SK-N-SH treated with all-trans-retinoic acid at 6 μM for 48 hours (cell line): ENCODE measurements at regions not wholly inside any gene's neighbourhood (a gene's known extent, or its start where the extent isn't known, plus 50 kb on each side); places are given as distances from the start of the nearest gene placed in this dataset.

Experiments
- ATAC-seq: fragments of 200-7000 bp; cut with Tn5 transposase; 3 replicates; pipeline ENCODE4 v1.9.1; 2020; ENCODE audit warnings: mild to moderate bottlenecking, moderate library complexity
- BACH2 ChIP-seq: fragments of 250-450 bp; sonication (Bioruptor Pico); IDR thresholded peaks from 2 replicates; pipeline ENCODE4 v1.9.0; 2021; ENCODE audit warnings: mild to moderate bottlenecking, borderline replicate concordance
- GLIS3 ChIP-seq: fragments of 250-450 bp; sonication (Bioruptor Pico); IDR thresholded peaks from 2 replicates; pipeline ENCODE4 v1.5.0; 2020; ENCODE audit warnings: mild to moderate bottlenecking, moderate library complexity
- ISL1 ChIP-seq: fragments of 250-450 bp; sonication (Bioruptor Pico); IDR thresholded peaks from 2 replicates; pipeline ENCODE4 v2.1.2; 2022; ENCODE audit warnings: mild to moderate bottlenecking, moderate library complexity
- POU6F1 ChIP-seq: fragments of 250-450 bp; sonication (Bioruptor Pico); IDR thresholded peaks from 2 replicates; pipeline ENCODE4 v1.8.0; 2021; ENCODE audit warnings: low read depth, mild to moderate bottlenecking, moderate library complexity, borderline replicate concordance
- PPARA ChIP-seq: fragments of 250-450 bp; sonication (Bioruptor Pico); IDR thresholded peaks from 2 replicates; pipeline ENCODE4 v1.5.0; 2020; ENCODE audit warnings: mild to moderate bottlenecking, borderline replicate concordance
- TCF4 ChIP-seq: fragments of 250-450 bp; sonication (Bioruptor Pico); IDR thresholded peaks from 2 replicates; pipeline ENCODE4 v1.8.0; 2021; ENCODE audit warnings: mild to moderate bottlenecking, moderate library complexity, borderline replicate concordance
- TOX ChIP-seq: fragments of 250-450 bp; sonication (Bioruptor Pico); IDR thresholded peaks from 2 replicates; pipeline ENCODE4 v1.8.0; 2021; ENCODE audit warnings: mild to moderate bottlenecking, moderate library complexity, borderline replicate concordance
- ZNF8 ChIP-seq: fragments of 450-650 bp; formaldehyde crosslinking; IDR thresholded peaks from 2 replicates; pipeline ENCODE4 v1.5.0; 2020; ENCODE audit warnings: mild to moderate bottlenecking, moderate library complexity
- TF ChIP-seq, protein P1 (sequence below): fragments of 250-450 bp; sonication (Bioruptor Pico); IDR thresholded peaks from 2 replicates; pipeline ENCODE4 v1.5.1; 2021; ENCODE audit warnings: mild to moderate bottlenecking, moderate library complexity
- TF ChIP-seq, protein P2 (sequence below): fragments of 250-450 bp; sonication (Bioruptor Pico); IDR thresholded peaks from 2 replicates; pipeline ENCODE4 v1.5.0; 2020; ENCODE audit warnings: mild to moderate bottlenecking, moderate library complexity
- TF ChIP-seq, protein P3 (sequence below): fragments of 250-450 bp; sonication (Bioruptor Pico); IDR thresholded peaks from 2 replicates; pipeline ENCODE4 v1.8.0; 2020; ENCODE audit warnings: mild to moderate bottlenecking, moderate library complexity, borderline replicate concordance
- TF ChIP-seq, protein P4 (sequence below): fragments of 250-450 bp; sonication (Bioruptor Pico); IDR thresholded peaks from 2 replicates; pipeline ENCODE4 v1.5.1; 2020; ENCODE audit warnings: low read depth, mild to moderate bottlenecking, moderate library complexity

GRCh38 chr2:7966032-7966431 lies 715.8 kb upstream of the ID2 start:
- TF ChIP-seq TCF4: peak; percentile 76
- TF ChIP-seq, protein P1, sequence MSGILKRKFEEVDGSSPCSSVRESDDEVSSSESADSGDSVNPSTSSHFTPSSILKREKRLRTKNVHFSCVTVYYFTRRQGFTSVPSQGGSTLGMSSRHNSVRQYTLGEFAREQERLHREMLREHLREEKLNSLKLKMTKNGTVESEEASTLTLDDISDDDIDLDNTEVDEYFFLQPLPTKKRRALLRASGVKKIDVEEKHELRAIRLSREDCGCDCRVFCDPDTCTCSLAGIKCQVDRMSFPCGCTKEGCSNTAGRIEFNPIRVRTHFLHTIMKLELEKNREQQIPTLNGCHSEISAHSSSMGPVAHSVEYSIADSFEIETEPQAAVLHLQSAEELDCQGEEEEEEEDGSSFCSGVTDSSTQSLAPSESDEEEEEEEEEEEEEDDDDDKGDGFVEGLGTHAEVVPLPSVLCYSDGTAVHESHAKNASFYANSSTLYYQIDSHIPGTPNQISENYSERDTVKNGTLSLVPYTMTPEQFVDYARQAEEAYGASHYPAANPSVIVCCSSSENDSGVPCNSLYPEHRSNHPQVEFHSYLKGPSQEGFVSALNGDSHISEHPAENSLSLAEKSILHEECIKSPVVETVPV: 0 out of 2 replicates have a peak, but pooled peaks have one; percentile 19
- TF ChIP-seq, protein P2, sequence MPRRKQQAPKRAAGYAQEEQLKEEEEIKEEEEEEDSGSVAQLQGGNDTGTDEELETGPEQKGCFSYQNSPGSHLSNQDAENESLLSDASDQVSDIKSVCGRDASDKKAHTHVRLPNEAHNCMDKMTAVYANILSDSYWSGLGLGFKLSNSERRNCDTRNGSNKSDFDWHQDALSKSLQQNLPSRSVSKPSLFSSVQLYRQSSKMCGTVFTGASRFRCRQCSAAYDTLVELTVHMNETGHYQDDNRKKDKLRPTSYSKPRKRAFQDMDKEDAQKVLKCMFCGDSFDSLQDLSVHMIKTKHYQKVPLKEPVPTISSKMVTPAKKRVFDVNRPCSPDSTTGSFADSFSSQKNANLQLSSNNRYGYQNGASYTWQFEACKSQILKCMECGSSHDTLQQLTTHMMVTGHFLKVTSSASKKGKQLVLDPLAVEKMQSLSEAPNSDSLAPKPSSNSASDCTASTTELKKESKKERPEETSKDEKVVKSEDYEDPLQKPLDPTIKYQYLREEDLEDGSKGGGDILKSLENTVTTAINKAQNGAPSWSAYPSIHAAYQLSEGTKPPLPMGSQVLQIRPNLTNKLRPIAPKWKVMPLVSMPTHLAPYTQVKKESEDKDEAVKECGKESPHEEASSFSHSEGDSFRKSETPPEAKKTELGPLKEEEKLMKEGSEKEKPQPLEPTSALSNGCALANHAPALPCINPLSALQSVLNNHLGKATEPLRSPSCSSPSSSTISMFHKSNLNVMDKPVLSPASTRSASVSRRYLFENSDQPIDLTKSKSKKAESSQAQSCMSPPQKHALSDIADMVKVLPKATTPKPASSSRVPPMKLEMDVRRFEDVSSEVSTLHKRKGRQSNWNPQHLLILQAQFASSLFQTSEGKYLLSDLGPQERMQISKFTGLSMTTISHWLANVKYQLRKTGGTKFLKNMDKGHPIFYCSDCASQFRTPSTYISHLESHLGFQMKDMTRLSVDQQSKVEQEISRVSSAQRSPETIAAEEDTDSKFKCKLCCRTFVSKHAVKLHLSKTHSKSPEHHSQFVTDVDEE (CRISPR knock-in tag): no peak; the same call in 1 of the 2 replicates
- TF ChIP-seq ISL1 (CRISPR knock-in tag): peak; percentile 37
- TF ChIP-seq, protein P3, sequence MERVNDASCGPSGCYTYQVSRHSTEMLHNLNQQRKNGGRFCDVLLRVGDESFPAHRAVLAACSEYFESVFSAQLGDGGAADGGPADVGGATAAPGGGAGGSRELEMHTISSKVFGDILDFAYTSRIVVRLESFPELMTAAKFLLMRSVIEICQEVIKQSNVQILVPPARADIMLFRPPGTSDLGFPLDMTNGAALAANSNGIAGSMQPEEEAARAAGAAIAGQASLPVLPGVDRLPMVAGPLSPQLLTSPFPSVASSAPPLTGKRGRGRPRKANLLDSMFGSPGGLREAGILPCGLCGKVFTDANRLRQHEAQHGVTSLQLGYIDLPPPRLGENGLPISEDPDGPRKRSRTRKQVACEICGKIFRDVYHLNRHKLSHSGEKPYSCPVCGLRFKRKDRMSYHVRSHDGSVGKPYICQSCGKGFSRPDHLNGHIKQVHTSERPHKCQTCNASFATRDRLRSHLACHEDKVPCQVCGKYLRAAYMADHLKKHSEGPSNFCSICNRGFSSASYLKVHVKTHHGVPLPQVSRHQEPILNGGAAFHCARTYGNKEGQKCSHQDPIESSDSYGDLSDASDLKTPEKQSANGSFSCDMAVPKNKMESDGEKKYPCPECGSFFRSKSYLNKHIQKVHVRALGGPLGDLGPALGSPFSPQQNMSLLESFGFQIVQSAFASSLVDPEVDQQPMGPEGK: no peak
- ATAC-seq: no peak

DNA sequence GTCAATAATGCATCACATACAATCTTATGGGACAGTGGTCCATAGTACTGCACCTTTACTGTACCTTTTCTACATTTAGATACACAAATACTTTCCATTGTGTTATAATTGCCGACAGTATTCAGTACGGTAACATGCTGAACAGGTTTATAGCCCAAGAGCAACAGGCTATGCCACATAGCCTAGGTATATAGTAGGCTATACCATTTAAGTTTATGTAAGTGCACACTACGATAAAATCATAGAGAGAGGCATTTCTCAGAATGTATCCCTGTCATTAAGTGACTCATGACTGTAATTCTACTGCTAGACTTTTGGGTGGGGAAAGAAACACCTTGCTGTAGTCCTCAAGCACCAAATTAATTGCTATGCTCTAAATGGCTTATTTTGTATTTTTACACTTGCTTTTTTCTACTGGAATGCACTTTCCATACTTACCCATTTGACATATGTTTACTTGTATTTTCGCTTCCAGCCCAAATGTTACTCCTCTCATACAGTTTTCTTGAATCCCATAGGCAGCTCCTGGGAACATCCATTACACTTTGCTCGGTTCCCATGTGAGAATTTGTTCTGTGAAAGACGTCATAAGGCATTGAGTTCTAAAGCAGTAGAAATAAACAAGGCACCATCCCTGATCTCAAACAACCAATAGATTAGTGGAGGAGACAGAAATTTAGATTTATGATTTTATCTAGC lies 714.0 kb upstream of the ID2 start:
- ATAC-seq: no peak
- TF ChIP-seq, protein P4, sequence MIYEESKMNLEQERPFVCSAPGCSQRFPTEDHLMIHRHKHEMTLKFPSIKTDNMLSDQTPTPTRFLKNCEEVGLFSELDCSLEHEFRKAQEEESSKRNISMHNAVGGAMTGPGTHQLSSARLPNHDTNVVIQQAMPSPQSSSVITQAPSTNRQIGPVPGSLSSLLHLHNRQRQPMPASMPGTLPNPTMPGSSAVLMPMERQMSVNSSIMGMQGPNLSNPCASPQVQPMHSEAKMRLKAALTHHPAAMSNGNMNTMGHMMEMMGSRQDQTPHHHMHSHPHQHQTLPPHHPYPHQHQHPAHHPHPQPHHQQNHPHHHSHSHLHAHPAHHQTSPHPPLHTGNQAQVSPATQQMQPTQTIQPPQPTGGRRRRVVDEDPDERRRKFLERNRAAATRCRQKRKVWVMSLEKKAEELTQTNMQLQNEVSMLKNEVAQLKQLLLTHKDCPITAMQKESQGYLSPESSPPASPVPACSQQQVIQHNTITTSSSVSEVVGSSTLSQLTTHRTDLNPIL: no peak
- TF ChIP-seq ZNF8 (CRISPR knock-in tag) (no peak), TOX (CRISPR knock-in tag) (no peak), POU6F1 (no peak), GLIS3 (CRISPR knock-in tag) (no peak)
- TF ChIP-seq, protein P1: no peak
- TF ChIP-seq, protein P3: no peak
- TF ChIP-seq, all 23 proteins: peak for 0

GRCh38 chr2:7969756-7970515 lies 711.9 kb upstream of the ID2 start:
- no peak for ATAC-seq
- TF ChIP-seq BACH2: no peak
- TF ChIP-seq, protein P2 (CRISPR knock-in tag): no peak
- no peak for TF ChIP-seq PPARA
- TF ChIP-seq, protein P3: no peak
- TF ChIP-seq, protein P4: no peak
